Breast epithelium (tissue), 4 donors: ENCODE measurements at regions not wholly inside any gene's neighbourhood (a gene's known extent, or its start where the extent isn't known, plus 50 kb on each side); places are given as distances from the start of the nearest gene placed in this dataset.
"Not testable (repeated sequence)": the region's sequence is repeated elsewhere in the genome, so short reads cannot be mapped to it uniquely, and the experiment has no call there.

Source experiments
- DNase-seq, 2 donors: peaks; one replicate each; pipeline ENCODE4 v3.0.0-alpha.2; 2019; ENCODE audit warnings: low spot score in 2 of 2
- H3K27ac ChIP-seq, 2 donors: fragments of 200-600 bp; sonication (generic) in 1 of 2; one replicate each; pipeline ENCODE4 v1.5.1; 2016 to 2019; ENCODE audit warnings: mild to moderate bottlenecking in 1 of 2
- H3K27me3 ChIP-seq, 2 donors: fragments of 200-600 bp; sonication (generic) in 1 of 2; one replicate each; pipeline versions ENCODE4 v1.5.1 to v1.6.0; 2017 to 2019; ENCODE audit warnings: control low read depth in 1 of 2, mild to moderate bottlenecking in 1 of 2
- H3K36me3 ChIP-seq: fragments of 200-600 bp; one replicate; pipeline ENCODE4 v1.5.1; 2019
- H3K4me1 ChIP-seq, 2 donors: fragments of 200-600 bp; sonication (generic); one replicate each; pipeline ENCODE4 v1.5.1; 2016 to 2019; ENCODE audit warnings: control low read depth in 1 of 2
- H3K4me3 ChIP-seq, 3 donors: fragments of 200-600 bp; sonication (generic); 1 replicate in 2 of 3; 2 replicates in 1 of 3; pipeline ENCODE4 v1.5.1; 2016 to 2019; ENCODE audit warnings: mild to moderate bottlenecking in 3 of 3, moderate library complexity in 2 of 3
- H3K9me3 ChIP-seq, 2 donors: fragments of 200-600 bp; sonication (generic) in 1 of 2; one replicate each; pipeline ENCODE4 v1.5.1; 2016 to 2019; ENCODE audit warnings: control low read depth in 1 of 2
- POLR2A ChIP-seq: fragments of 450-650 bp; IDR thresholded peaks from one replicate; pipeline ENCODE4 v1.6.1; 2016; ENCODE audit warnings: antibody characterized with exemption, mild to moderate bottlenecking, moderate library complexity
- POLR2AphosphoS5 ChIP-seq, 3 donors: sonication (generic); formaldehyde crosslinking; IDR thresholded peaks; one replicate each; pipeline ENCODE4 v1.6.1; 2017; ENCODE audit warnings: antibody characterized with exemption in 3 of 3
- intact Hi-C: fragments of 100-400 bp; cut with DNase I; formaldehyde crosslinking; loops from one replicate; pipeline ENCODE4 v1.15.1; 2023; ENCODE audit warnings: low total_unique reads
- TF ChIP-seq, protein P1 (sequence below), 3 donors: fragments of 450-650 bp; IDR thresholded peaks; one replicate each; pipeline ENCODE4 v1.5.1; 2016 to 2017; ENCODE audit warnings: antibody characterized with exemption in 3 of 3, mild to moderate bottlenecking in 3 of 3, moderate library complexity in 3 of 3

DNA sequence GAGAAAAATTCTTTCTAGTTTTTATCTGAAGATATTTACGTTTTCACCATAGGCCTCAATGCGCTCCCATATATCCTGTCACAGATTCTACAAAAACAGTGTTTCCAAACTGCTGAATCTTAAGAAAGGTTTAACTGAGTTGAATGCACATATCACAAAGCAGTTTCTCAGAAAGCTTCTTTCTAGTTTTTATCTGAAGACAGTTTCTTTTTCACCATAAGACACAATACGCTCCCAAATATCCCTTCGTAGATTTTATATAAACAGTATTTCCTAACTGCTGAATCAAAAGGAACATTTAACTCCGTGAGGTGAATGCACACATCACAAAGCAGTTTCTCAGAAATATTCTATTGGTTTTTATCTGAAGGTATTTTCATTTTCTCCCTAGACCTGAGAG is 385.5 kb downstream of the ALG10 start:
- intact Hi-C loops: no loop called here
- H3K4me3 ChIP-seq: no peak overlapping the region
- no peak overlapping the region for H3K27ac ChIP-seq
- peaks cover 77 to 97% of the 10 kb centered on the region in 2 donors for H3K9me3 ChIP-seq
- H3K36me3 ChIP-seq: no peaks in the 10 kb centered on the region
- TF ChIP-seq, protein P1, sequence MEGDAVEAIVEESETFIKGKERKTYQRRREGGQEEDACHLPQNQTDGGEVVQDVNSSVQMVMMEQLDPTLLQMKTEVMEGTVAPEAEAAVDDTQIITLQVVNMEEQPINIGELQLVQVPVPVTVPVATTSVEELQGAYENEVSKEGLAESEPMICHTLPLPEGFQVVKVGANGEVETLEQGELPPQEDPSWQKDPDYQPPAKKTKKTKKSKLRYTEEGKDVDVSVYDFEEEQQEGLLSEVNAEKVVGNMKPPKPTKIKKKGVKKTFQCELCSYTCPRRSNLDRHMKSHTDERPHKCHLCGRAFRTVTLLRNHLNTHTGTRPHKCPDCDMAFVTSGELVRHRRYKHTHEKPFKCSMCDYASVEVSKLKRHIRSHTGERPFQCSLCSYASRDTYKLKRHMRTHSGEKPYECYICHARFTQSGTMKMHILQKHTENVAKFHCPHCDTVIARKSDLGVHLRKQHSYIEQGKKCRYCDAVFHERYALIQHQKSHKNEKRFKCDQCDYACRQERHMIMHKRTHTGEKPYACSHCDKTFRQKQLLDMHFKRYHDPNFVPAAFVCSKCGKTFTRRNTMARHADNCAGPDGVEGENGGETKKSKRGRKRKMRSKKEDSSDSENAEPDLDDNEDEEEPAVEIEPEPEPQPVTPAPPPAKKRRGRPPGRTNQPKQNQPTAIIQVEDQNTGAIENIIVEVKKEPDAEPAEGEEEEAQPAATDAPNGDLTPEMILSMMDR (IDR thresholded peaks at IDR 0.05): no peak
- no peak for TF ChIP-seq POLR2A
- TF ChIP-seq POLR2AphosphoS5 (IDR thresholded peaks at IDR 0.05): no peak
- DNase-seq: no peak
- no peaks in the 10 kb centered on the region for H3K27me3 ChIP-seq
- no peaks in the 10 kb centered on the region for H3K4me1 ChIP-seq

GRCh38 chr12:34431509-34431908 is 409.2 kb downstream of the ALG10 start:
- not testable (repeated sequence) for H3K27me3 ChIP-seq
- H3K9me3 ChIP-seq: peaks cover 18 to 54% of the 10 kb centered on the region in 2 donors

More at GRCh38 chr12:34431509-34431908, 409.2 kb downstream of the ALG10 start:
- not testable (repeated sequence) for H3K4me3 ChIP-seq, DNase-seq, H3K36me3 ChIP-seq, H3K27ac ChIP-seq, H3K4me1 ChIP-seq
- intact Hi-C loops: loop anchor here (5.0 kb wide), 1 partner anchor 104 kb away; no protein-coding TSS in a partner anchor
